T-helper 2 cell treated with Interferon-gamma antibody and Interleukin-4, amounts not matched to agents 5 μg/mL and 100 μg/mL, for 36 hours (primary cell): ENCODE measurements at regions not wholly inside any gene's neighbourhood (a gene's known extent, or its start where the extent isn't known, plus 50 kb on each side); places are given as distances from the start of the nearest gene placed in this dataset.

Source experiments
- DNase-seq: peaks from one replicate; pipeline ENCODE4 v3.0.0; 2021; ENCODE audit warnings: low spot score
- H3K27ac Mint-ChIP-seq: one replicate; pipeline ENCODE4 v1.8.0; 2021; ENCODE audit warnings: mild to moderate bottlenecking, mixed read lengths
- H3K27me3 Mint-ChIP-seq: one replicate; pipeline ENCODE4 v1.8.0; 2021; ENCODE audit warnings: low read depth, mixed read lengths
- H3K36me3 Mint-ChIP-seq: one replicate; pipeline ENCODE4 v1.8.0; 2021; ENCODE audit warnings: low read depth, mixed read lengths
- H3K4me1 Mint-ChIP-seq: one replicate; pipeline ENCODE4 v1.8.0; 2021; ENCODE audit warnings: low read depth, mixed read lengths
- H3K4me3 Mint-ChIP-seq: one replicate; pipeline ENCODE4 v1.8.0; 2022; ENCODE audit warnings: mild to moderate bottlenecking, moderate library complexity, mixed read lengths
- H3K9me3 Mint-ChIP-seq: one replicate; pipeline ENCODE4 v1.8.0; 2021; ENCODE audit warnings: mixed read lengths

DNA sequence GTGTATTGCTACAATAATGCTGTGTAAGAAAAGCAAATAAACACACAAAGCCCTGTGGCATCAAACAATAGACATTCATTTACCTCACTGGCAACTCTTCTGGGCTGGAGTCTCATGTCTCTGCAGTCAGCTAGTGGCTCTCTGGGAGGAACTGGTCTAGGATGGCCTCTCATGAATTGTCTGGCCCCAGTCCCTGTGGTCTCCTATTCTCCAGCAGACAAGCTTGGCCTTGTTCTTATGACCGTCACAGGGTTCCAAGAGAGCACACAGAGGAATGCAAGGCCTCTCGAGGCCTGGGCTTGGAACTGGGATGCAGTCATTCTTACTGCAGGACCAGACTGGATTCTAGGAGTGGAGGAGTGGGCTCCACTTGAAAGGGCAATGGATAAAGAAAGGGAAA lies 141.2 kb upstream of the NTM start:
- Mint-ChIP-seq H3K27ac (no peak overlapping the region), H3K4me1 (no peaks in the 10 kb centered on the region)

DNA sequence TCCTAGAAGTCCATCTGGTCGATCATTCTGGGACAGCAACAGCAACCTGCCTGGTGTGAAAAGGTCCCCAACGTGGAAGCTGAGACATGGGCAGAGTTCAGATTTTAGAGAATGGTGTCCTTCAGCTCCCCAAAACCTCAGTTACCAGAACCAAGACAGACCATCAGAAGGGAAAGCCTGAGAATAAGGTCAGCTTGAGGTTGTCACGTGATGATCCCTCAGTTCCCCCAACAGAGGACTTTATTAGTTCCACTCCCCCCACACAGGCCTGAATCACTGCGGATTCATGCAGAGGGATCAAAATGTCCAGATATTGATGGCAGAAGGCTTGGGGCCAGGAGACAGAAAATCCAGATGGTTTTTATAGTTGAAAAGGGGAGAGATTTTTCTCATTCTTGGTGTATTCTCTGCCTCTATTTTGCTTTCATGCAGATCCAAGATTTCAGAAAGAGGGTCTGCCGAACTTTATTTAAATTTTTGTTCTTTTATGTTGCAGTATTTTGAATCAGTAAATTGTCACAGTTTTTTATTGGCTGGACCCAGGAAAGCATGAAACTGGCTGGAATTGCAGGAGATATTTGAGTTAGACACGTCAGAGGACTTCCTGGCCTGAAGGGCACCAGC lies 139.0 kb upstream of the NTM start:
- no peak for DNase-seq
- Mint-ChIP-seq H3K9me3 (no peaks in the 10 kb centered on the region), H3K36me3 (no peaks in the 10 kb centered on the region), H3K4me1 (no peaks in the 10 kb centered on the region), H3K4me3 (no peak overlapping the region), H3K27ac (no peak overlapping the region), H3K27me3 (no peaks in the 10 kb centered on the region)

More for the DNA sequence above, 141.2 kb upstream of the NTM start:
- no peaks in the 10 kb centered on the region for H3K27me3 Mint-ChIP-seq
- no peak for DNase-seq
- no peaks in the 10 kb centered on the region for H3K9me3 Mint-ChIP-seq
- no peaks in the 10 kb centered on the region for H3K36me3 Mint-ChIP-seq
- no peak overlapping the region for H3K4me3 Mint-ChIP-seq

GRCh38 chr11:131232261-131232660 lies 138.2 kb upstream of the NTM start:
- Mint-ChIP-seq H3K4me1 (no peaks in the 10 kb centered on the region), H3K4me3 (no peak overlapping the region), H3K27me3 (no peaks in the 10 kb centered on the region), H3K36me3 (no peaks in the 10 kb centered on the region), H3K27ac (no peak overlapping the region), H3K9me3 (no peaks in the 10 kb centered on the region)
- DNase-seq = no peak

DNA sequence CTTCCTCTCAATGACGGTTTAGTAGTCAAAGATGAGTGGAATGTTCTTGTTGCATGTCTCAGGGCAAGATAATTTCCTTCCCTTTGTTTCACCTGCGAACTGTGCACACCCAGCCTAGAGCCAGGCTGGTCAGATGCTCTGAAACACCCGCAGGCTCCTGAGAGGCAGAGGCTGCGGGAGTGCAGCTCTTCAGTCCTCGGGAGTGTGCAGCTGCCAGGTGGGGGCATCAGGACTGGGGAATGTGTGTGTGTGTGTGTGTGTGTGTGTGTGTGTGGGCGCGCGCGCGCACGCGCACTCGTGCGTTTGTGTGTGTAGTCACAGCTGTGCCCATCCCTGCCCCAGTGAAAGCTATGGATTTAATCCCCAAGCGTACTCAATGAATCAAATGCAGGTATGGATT lies 136.2 kb upstream of the NTM start:
- Mint-ChIP-seq H3K4me1 (no peaks in the 10 kb centered on the region), H3K27ac (no peak overlapping the region), H3K36me3 (no peaks in the 10 kb centered on the region), H3K4me3 (no peak overlapping the region), H3K27me3 (no peaks in the 10 kb centered on the region), H3K9me3 (no peaks in the 10 kb centered on the region)
- DNase-seq = no peak

DNA sequence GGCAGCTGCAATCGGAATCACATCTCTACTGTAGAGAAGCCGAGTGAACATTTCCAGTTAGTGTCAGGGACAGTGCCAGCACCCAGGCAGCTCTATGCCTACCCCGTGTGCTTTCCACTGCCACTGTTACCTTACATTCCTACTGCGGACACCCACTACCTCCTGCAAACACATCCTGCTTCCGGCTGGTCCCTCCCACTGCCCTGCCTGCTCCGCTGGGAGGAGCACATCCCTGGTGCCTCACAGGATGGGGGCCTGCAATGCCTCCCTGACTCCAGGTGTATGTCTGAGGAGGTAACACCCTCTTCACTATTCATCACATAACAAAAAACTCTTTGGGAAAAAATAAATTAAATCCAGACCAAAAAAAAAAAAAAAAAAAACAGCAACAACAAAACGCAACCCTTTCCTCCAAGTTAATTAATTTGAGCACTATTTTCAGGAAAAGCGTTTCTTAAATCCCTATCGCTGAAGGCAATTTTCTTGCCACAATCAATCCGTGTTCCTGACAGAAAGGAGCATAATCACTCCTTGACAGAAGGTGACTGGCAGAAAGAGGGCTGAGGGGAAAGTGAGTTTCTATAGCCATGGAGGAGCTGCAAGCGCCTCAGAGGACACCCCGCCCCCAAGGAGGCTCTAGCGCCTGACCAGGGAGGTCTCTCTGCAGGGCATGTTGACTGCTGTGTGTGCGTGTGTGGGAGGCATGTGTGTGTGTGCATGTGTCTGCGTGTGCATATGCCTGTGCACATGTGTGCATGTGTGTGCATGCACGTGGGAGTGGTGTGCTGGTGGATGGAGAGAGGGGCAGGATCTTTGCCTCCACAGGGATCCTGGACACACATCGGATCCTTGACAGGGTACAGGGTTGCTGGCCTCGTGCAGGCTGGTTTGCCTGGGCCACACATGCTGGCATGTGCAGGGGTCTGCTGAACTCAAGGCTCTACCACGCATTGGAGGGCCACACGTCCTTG lies 134.8 kb upstream of the NTM start:
- H3K27ac Mint-ChIP-seq = no peak overlapping the region
- H3K4me1 Mint-ChIP-seq = no peaks in the 10 kb centered on the region
- H3K4me3 Mint-ChIP-seq = no peak overlapping the region
- no peak for DNase-seq
- H3K9me3 Mint-ChIP-seq = no peaks in the 10 kb centered on the region
- H3K36me3 Mint-ChIP-seq = no peaks in the 10 kb centered on the region
- no peaks in the 10 kb centered on the region for H3K27me3 Mint-ChIP-seq

DNA sequence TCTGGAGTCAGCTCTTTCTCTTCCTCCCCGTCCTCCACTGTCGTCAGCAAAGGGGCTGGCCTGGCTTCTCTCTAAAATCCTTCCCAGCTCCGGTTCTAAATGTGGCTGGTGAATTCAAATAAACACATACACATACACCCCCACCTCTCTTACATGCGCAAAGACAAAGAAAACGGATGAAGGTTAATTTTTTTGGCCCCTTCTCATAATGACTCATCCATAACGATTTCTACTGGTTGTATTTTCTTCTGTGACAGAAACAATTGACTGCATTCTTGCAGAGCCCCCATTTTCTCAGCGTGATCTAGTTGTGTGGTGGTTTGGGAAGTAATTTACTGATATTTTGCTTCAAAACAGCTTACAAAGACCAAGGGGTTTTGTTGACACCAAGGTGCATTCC lies 130.0 kb upstream of the NTM start:
- Mint-ChIP-seq H3K4me1 (no peaks in the 10 kb centered on the region), H3K36me3 (no peaks in the 10 kb centered on the region), H3K9me3 (no peaks in the 10 kb centered on the region), H3K27ac (no peak overlapping the region), H3K4me3 (no peak overlapping the region), H3K27me3 (no peaks in the 10 kb centered on the region)
- no peak for DNase-seq

DNA sequence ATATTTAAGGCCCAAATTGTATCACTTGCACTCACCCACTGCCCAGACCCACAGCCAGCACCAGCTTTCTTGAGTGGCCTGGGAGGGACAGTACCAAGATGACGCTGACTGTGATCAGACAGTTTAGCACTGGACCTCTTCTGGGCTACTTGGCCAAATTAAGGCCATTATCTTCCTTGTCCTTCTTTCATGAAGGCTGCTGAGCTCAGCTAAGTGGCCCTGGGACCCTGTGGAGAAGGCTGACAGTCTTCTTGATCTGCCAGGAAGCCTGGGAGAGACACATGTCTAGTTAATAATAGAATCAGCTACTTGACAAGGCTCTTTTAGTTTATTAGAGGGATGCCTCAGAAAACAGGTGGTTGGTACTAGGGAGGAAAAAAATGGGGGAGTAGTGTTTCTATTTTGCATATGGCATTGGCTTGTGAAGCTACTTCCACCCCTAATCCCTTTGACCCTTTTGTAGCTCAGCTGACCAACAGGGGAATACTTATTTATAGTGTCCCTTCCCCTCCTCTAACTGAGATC lies 127.9 kb upstream of the NTM start:
- H3K9me3 Mint-ChIP-seq = no peaks in the 10 kb centered on the region
- no peak overlapping the region for H3K4me3 Mint-ChIP-seq
- H3K4me1 Mint-ChIP-seq = no peaks in the 10 kb centered on the region
- no peaks in the 10 kb centered on the region for H3K36me3 Mint-ChIP-seq
- H3K27ac Mint-ChIP-seq = no peak overlapping the region
- no peak for DNase-seq
- H3K27me3 Mint-ChIP-seq = peaks cover 7% of the 10 kb centered on the region

GRCh38 chr11:131246156-131246555 lies 124.3 kb upstream of the NTM start:
- Mint-ChIP-seq H3K36me3 (no peaks in the 10 kb centered on the region), H3K9me3 (no peaks in the 10 kb centered on the region), H3K27ac (no peak overlapping the region), H3K4me3 (no peak overlapping the region), H3K4me1 (no peaks in the 10 kb centered on the region), H3K27me3 (peaks cover 10% of the 10 kb centered on the region)
- DNase-seq = no peak

GRCh38 chr11:131246663-131247062 lies 123.8 kb upstream of the NTM start:
- Mint-ChIP-seq H3K27me3 (peaks cover 10% of the 10 kb centered on the region), H3K4me1 (no peaks in the 10 kb centered on the region), H3K9me3 (no peaks in the 10 kb centered on the region), H3K36me3 (no peaks in the 10 kb centered on the region), H3K27ac (no peak overlapping the region), H3K4me3 (no peak overlapping the region)
- DNase-seq = no peak

DNA sequence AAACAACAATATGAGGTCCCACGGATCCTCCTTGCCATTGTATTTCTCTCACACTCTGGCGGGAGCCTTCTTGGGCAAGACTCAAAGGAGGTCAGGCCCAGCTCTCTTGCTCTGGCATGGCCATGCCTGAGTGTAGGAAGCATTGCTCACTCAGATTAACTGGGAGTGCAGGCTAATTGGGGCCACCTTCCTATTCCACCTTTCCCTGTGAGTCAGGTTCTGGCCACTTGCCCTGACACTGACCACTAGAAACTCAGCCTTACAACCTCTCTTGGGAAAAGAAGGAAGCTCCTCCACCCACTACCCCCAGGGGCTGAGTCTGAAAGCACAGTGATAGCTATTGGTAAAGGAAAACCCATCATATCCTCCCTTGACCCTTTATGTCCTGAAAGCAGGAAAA lies 121.8 kb upstream of the NTM start:
- DNase-seq = no peak

GRCh38 chr11:131253142-131253655 lies 117.2 kb upstream of the NTM start:
- no peak overlapping the region for H3K27ac Mint-ChIP-seq
- H3K27me3 Mint-ChIP-seq = peaks cover 10% of the 10 kb centered on the region
- no peaks in the 10 kb centered on the region for H3K4me1 Mint-ChIP-seq
- H3K4me3 Mint-ChIP-seq = no peak overlapping the region
- H3K36me3 Mint-ChIP-seq = no peaks in the 10 kb centered on the region
- no peak for DNase-seq
- H3K9me3 Mint-ChIP-seq = no peaks in the 10 kb centered on the region

More for the DNA sequence above, 121.8 kb upstream of the NTM start:
- Mint-ChIP-seq H3K9me3 (no peaks in the 10 kb centered on the region), H3K36me3 (no peaks in the 10 kb centered on the region), H3K4me1 (no peaks in the 10 kb centered on the region), H3K27me3 (peaks cover 18% of the 10 kb centered on the region), H3K27ac (no peak overlapping the region), H3K4me3 (no peak overlapping the region)

DNA sequence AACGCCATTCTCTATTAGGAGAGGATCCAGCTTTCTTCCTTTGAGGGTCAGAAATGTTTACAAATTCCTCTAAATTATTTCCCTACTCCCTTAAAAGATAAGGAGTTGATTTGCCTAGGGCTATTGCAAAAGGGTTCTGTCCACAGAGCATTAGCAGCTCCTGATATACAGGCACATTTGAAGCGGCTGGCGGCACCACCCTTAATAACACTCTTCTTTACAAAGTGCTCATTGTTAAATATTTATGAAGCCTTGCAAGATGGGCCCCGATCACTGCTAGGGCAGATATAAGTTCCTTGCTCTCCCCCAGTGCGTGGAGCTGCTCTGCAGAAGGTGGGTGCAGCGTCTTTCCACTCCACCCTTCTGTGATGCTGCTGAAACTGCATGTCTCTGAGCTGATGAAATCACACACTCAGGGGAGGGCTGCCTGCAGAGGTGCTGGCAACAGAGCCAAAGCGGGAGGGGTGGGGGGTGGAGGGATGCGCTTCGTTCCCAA lies 116.7 kb upstream of the NTM start:
- no peaks in the 10 kb centered on the region for H3K9me3 Mint-ChIP-seq
- peaks cover 10% of the 10 kb centered on the region for H3K27me3 Mint-ChIP-seq
- H3K4me3 Mint-ChIP-seq = no peak overlapping the region
- no peaks in the 10 kb centered on the region for H3K4me1 Mint-ChIP-seq
- no peak for DNase-seq
- H3K36me3 Mint-ChIP-seq = no peaks in the 10 kb centered on the region
- no peak overlapping the region for H3K27ac Mint-ChIP-seq

DNA sequence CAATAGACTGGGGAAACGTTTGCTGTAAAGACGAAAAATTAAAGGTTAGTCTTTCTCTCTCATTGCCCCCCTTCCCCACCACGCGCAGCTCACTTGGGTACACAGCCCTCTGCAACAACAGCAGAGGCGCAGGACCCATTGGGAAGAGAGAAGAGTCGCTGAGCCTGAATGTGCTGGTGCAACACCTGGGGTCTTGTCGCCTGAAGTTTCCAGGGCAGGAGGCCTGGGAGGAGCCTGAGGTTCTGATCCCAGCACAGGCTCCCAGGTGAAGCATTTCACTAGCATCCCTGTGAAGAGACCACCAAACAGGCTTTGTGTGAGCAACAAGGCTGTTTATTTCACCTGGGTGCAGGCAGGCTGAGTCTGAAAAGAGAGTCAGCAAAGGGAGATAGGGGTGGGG lies 116.2 kb upstream of the NTM start:
- peaks cover 10% of the 10 kb centered on the region for H3K27me3 Mint-ChIP-seq
- no peaks in the 10 kb centered on the region for H3K36me3 Mint-ChIP-seq
- no peak for DNase-seq
- no peak overlapping the region for H3K4me3 Mint-ChIP-seq
- no peaks in the 10 kb centered on the region for H3K9me3 Mint-ChIP-seq
- no peaks in the 10 kb centered on the region for H3K4me1 Mint-ChIP-seq
- H3K27ac Mint-ChIP-seq = no peak overlapping the region

DNA sequence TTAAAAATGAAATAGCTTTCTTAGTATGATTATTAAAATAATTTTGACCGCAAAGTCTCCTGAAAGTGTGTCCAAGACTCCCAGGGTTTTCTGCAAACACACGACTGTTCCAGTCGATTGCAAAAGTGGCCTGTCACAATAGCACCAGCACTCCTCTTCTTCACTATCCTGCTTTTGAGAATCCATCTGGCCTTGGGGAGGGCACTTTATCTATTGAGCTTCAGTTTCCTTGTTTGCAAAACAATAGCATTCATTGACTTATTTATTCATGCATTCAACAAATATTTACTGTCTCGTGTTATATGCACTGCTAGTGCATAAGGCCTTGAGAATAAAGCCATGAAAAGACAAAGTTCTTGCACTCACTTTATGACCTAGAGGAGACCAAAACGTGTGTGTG lies 96.2 kb upstream of the NTM start:
- Mint-ChIP-seq H3K27ac (no peak overlapping the region), H3K36me3 (no peaks in the 10 kb centered on the region), H3K4me1 (no peaks in the 10 kb centered on the region), H3K4me3 (no peak overlapping the region), H3K27me3 (no peaks in the 10 kb centered on the region), H3K9me3 (no peaks in the 10 kb centered on the region)
- DNase-seq = no peak
